GM19328 (cell line): ENCODE measurements at regions not wholly inside any gene's neighbourhood (a gene's known extent, or its start where the extent isn't known, plus 50 kb on each side); places are given as distances from the start of the nearest gene placed in this dataset.

ENCODE experiments used
- ATAC-seq: cut with Tn5 transposase; IDR thresholded peaks from one replicate; pipeline ENCODE4 v1.9.1; 2021; ENCODE audit warnings: mild to moderate bottlenecking, moderate library complexity; ENCODE audit not compliant: unreplicated experiment

DNA sequence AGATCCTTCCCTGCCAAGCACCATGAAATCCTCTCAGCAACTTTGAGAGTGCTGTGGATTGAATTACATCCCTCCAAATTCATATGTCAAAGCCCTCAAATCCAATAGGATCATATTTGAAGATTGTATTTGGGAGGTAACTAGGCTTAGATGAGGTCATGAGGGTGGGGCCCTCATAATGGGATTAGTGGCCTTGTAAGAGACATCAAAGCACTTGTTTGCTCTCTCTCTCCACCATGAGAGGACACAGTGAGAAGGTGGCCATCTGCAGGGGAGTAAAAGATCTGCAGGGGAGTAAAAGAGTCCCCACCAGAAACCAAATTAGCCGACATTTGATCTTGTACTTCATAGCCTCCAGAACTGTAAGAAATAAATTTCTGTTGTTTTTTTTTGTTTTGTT lies 298.2 kb downstream of the SAMD5 start:
- no peak for ATAC-seq

DNA sequence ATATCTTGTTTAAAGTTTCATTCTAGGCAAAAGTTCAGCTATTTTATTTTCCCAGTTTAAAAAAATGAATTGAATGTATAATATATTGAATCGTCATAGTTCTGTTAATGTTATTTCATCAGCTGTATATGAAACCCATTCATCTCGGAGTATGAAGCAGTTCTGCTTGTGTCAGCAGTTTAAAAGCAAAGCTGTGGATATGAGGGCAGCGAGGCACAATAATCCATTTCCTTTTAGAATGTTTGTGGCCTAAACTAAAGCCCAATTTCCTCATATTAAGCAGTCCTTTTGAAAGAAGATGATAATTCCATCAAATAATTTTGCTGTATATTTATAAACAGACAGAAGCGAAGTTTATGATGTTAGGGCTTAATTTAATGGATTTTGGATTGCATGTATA lies 300.1 kb downstream of the SAMD5 start:
- ATAC-seq = no peak

DNA sequence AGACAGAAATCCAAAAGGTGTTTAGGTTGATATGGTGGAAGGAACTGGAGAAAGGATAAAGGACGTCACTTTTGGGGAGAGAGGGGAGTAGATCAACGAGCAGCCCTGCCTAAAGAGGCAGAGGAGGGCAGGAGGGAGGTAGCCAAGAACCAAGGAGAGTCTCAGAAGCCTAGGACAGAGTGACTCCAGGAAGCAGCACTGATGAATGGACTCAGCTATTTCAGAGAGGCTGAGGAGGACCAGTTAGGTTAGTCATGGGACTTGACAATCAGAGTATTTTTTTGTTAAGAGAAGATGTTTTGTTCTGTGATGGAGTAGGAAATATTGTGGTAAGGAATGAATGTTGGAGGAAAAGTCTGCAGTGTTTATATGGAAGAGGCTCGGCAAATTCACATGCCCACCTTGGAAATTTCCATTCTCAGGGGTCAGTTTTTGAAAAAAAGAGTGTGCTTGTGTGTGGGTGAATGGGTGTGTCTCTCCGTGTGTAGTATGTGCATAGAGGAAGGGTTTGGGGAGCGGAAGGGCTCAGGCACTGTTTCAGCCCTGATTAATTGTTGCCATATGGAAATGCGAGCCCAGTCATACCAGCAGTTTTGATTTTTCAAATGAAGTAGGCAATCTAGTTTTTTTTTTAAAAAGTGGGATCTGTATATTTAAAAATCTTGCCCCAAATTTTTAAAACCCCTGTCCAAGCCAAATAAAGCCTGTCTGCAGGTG lies 303.6 kb downstream of the SAMD5 start:
- ATAC-seq = no peak

DNA sequence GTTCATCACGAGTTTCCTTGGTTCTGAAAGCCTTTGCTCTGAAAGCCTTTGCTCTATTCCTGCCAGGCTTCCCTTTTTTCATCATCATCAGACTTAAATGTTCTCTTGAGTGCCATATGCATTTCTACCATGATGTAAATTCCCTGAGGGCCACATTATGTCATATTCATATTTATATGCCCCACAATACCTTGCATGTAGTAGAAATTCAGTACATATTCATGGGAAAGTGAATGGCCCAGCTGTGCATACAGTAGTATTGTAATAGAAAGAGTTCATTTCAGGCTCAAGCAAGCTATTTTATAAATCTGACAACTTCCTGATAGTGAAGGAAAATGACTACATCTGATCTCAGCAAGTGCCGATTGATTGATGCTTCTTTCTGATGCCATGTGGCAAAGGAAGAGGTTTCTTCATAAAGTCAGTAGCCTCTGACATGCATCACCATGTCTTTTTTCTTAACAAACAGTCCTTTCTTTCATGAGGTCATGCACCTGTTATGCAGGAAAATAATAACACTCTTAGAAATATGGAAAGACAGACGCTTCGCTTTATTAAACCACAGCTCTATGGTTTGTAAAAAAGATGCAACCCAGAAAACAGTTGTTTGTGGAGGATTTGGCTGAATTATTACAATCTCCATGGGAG lies 308.7 kb downstream of the SAMD5 start:
- ATAC-seq = no peak

DNA sequence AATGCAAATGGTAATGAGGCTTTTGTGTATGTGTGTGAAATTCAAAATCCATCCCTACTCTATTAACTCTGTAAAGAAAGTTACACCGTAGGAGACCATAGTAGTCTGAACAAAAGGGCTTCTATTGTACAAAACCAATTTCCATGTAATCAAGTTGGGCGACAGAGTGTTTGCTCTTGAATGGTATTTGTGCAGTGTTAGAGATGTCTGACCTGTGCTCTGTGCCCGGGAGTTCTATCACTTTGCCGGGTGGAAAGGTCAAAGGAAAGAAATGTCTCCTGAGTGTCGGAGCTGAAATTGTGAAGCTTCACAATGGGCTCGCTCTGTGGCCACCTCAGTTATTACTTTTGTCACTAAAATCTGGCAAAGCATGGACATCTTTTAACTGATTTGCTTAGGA lies 312.0 kb downstream of the SAMD5 start:
- ATAC-seq = no peak

DNA sequence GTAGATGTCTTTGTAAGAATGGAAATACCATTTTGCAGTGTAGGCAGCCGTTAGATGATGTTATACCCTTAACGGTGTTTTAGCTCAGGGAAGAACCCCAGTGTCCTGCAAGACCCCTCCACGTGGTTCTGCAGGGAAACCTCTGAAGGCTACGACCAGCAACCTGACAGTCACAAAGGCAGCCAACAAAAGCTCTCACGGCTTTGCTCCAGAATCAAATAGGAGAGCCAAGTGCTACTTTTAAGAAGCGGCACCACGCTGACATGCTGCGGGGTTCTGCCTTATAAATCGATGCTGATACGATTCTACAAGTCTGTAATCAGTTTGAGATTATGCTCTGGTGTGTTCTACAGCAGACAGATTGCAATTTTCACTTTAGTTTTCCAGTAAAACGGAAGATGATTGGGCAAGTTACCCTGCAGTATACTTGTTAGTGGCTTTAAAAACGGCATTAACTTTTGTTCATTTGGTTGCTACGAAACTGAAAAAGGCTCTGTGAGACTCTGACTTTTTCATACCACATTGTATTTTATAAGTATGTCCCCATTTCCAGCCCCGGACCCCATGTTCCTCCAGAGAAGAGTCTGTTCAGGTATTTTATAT lies 312.9 kb downstream of the SAMD5 start:
- ATAC-seq = no peak

DNA sequence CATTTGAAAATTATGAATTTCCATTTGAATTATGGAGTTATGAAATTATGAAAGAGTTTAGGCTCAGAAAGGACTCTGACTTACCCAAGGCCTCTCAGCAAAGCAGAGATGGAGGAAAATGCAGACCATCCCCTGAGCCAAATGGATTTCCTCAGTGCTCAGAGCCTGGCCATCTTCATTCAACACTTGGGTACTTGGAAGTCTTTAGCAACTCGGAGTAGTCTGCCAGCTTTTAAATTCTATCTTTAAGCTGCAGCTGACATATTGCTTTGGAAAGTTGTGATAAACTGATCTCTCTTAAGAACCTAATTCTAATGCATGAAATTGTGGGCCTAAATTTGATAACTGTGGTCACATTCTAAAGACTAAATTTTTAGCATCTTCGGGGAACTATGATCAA lies 315.4 kb downstream of the SAMD5 start:
- no peak for ATAC-seq

DNA sequence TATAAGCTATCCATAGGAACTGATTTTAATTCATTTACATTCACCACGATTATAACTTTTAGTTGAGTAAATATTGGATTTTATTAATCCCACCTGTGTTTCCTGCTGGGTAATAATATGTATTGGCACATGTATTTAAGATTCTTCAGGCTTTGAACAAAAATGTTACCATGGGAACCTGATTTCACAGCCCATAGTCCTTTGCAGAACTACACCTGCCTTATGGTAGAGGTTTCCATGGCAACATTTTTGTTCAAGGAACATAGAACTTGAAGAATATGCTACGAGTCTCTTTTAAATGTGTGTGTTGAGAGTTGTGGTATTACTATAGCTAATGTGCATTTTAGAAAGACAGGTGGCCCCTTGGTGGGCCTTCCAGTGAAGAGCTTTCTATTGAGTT lies 317.4 kb downstream of the SAMD5 start:
- ATAC-seq = no peak

DNA sequence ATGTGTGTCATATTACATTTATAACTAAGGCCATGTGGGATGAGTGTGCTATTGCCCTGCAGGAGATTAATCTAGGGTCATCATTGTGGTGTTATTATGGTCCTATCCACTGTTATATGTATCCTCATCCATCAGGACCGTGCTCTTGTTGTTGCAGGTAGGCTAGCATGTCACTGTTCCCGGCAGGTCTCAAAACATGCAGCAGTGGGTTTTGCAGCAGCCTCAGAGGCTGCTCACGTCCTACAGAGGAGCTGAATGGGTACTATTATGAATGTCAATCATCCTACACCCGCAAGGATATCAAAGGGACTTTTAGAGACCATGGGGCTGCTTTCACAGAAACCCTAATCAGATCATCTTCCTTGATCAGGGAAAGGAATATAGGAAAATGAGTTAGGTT lies 318.2 kb downstream of the SAMD5 start:
- no peak for ATAC-seq

DNA sequence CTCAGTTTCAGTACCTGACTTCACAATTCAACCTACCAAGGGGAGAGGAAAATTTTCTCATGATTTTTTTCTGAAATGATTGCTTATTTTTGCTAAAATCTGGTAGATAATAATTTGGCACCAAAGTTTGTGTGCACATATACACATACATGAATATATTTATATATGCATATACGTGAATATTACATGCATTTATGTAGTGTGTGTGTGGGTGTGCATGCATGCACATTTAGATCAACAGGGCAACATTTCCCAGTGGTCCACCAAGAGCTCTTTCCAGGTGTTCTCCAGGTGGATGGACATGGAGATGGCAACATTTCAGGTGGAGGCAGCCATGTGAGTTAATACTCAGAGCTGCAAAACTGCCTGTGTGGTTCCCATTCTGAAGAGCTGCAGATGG lies 320.9 kb downstream of the SAMD5 start:
- no peak for ATAC-seq

DNA sequence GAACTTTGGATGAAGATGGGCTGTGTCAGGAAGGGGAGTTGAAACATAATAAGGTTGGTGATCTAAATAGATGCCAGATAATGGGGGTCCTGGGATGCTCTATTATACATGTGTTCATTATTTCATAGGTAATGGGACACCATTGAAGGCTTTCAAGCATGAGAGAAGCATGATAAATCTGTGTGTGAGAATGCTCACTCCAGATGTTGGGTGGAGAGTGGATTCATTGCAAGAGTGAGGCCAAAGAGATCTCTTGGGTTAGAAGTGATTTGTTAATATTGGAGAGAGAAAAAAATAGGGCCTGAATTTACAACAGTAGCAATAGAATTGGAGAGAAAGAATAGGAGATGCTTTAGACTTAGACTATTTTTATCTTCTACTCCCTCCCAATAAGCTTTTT lies 321.3 kb downstream of the SAMD5 start:
- ATAC-seq = no peak

DNA sequence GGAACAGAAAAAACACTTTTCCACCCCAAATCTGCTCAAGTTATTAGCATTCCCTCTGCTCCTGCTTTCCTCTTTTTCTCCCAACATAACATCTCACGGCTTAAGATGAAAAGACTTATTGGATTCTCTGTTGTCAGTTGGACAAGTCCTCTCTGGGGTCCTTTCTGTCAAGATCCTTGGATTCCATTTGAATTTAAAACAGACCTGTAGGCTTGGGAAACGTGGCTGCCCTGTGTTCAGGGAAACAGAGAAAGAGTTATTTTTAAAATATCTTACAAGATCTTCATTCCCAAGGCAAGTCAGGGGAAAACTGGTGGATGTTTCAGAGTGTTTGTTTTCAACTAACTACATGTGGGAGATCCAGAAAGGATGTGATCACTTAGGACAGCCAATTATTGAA lies 322.9 kb downstream of the SAMD5 start:
- no peak for ATAC-seq

DNA sequence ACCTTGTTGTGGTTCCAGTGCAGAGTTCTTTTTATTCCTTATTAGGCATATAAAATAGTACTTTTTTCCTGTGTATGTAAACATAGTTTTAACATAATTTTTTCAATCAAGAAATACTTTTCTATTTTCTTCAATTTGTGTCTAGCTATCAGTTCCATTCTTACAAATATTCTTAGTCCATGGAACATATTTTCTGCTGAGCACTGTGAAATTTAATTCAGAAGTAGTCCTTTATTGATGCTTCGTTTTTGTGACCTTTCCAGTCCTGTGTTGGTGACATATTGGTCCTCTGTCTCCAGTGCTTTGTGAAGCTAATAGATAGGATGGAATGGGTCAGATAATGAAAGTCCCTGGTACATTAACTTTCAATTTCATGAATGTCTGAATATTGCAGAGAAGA lies 325.1 kb downstream of the SAMD5 start:
- ATAC-seq = no peak

DNA sequence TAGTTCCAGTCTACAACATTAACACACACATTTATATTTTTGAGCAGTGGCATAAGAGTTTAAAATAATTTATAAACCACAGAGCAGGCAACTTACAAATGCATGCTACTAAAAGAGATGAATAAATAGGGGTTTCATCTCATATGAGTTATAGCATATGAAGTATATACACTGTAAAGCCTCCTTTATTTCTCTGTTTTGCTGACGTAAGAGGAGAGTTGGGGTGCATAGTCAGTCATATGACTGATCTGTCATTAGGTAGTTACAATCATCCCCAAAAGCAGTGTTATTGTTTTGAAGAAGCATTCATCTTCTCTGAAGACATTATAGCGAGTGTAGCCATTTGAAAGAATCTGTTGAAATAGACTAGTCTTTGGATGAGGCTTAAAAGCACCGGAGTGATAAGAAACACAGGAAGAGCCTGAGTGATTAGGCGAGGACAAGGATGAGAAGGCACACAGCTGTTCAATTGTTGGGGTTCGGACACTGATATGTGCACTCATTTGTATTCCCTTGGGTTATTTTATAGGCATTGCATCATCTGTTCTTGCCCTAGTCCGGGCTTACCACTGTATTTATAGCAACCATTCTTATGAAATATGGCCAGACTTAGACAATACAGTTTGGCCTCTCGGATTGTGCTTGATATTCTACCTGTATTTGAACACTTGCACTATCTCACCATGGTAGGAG lies 325.7 kb downstream of the SAMD5 start:
- ATAC-seq = no peak

DNA sequence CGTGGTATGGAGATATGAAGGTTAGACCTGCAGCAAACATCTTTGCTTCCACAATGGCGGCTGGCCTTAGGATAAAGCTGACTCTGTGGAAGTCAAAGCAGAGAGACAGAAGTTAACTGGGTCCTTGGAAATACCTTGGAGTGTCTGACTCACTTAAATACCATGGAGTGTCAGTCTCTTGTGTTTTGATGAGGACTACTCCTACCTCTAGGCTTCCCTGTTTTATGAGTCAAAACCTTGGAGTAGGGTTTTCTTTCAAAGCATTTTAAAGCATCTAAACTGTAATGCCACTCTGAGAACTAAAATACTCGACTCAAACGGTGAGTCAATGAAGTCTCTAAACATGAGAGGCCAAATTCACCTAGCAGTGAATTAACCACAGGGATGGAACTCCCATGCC lies 329.1 kb downstream of the SAMD5 start:
- ATAC-seq = no peak

DNA sequence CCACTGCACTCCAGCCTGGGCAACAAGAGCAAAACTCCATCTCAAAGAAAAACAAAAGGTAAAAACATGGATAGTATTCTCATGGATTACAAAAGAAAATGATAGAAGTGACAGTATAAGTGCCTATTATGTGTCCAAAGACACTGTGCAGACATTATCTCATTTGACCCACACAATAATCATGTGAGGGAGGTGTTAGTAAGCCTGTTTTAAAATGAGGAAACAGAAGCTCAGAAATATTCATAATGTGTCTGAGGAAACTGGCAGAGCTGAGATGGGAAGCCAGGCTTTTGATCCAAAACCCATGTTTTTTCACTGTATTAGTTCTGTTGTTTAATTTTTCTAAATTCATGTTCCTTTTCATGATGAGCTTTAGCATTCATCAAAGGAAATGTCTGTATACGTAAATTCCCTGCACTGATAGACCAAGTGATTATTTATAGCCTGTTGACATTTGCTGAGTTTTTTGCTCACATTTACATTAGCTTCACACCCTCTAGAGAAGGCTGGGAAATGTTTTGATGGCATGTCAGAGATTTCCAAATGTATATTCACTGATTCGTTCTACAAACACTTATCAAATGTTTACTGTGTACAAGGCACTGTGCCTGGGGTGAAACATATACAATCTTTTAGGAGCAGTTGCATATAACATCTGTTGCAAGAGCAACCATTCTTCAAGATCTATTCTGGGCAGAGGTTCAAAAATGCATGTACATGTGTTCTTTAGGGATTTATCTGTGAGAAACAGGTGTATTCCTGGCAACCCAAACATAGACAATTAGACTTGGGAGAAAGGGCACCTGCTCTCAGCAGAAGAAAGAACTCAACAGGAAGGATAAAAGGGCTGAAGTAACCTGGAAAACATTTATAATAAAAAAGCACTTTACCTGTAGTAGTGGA lies 331.5 kb downstream of the SAMD5 start:
- ATAC-seq = no peak

DNA sequence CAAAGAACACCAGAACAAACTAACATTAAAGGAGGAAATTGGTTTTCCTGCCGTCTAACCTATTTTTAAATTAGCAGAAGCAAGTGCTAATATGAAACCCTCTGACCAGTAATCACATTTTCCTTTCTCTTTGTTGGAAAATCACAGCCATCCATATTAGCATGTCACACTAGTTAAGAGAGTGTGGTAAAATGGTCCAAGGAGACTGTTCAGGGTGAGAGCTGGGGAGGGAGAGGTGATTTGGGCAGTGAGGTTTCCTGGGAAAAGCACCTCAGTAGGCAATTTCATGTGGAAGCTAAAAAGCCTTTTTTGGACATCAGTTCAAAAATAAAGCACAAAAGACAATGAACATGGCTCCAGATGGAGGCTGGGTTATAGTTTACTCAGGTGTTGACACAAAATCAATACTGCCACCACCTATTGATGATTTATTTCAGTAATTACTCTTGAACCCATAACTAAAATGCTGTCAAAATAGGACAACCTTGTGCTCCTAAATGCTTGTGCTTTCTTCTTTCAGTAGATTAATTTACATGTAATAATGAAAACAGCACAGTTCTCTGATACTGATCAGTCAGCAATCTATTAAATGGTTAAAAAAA lies 333.2 kb downstream of the SAMD5 start:
- ATAC-seq = no peak

DNA sequence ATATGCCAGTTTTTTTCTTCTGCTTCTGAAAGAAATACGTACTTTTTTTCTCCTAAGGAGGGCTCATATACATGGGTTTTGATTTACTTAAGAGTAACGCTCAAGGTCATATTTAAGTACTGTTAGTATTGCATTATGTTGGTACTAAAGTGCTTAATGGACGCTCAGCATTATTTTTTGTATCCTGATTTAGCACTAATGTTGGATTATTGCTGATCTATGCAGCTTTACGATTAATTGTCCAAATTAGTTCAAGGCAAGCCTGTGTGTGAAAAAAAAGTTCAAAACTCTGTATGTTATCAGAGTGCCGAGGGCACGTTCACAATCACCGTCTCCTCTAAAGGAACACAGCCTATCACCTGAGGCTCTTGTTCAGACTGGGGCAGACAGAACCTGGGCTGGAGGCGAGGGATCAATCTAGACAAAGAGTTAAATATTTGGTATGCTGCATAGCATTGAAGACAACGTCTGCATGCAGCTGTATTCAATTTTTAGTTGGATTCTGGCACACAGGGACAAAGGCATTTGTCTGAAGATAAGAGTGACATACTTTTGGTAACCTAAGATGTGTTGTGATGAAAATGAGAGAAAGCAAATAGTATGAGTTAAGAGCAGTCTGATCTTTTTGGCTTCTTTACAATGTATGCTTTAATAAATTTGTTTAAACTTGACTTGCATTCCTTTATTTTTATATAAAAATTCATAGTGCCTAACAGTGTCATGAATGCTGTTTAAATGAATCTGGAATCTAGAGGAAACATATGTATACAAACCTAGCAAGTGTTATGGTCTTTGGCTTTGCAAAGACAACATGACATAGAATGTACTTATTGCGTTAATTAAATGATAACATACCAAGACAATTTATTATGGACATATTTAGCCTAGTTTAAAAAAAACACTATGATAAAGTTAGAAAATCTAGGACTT lies 341.2 kb downstream of the SAMD5 start:
- no peak for ATAC-seq

DNA sequence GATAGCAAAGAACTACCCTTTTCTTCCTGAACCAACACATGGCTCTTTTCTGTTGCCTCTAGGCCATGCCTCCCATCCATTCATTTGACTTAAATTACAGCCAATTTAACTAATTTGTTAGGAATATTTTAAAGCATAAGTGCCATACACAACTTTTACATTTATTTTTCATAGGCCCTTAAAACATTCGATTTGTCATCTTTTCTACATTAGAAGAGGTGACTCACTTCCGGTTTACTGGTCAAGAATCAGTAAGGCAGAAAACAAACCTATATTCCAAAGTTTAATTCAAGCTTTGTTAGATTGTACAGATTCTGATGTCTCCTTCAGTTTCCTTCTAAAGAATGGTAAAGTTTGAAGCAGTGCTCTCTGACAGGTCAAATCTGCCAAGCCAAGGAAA lies 344.3 kb downstream of the SAMD5 start:
- ATAC-seq = no peak
